HCT116 (cell line): ENCODE measurements at regions not wholly inside any gene's neighbourhood (a gene's known extent, or its start where the extent isn't known, plus 50 kb on each side); places are given as distances from the start of the nearest gene placed in this dataset.

ENCODE experiments used
- ATAC-seq: fragments of 200-7000 bp; cut with Tn5 transposase; 2 replicates; pipeline ENCODE4 v1.9.1; 2020; ENCODE audit warnings: mild to moderate bottlenecking, moderate library complexity
- BruUV-seq: library from RNA; stranded (reverse); fragments of 400-500 nt; replicated peaks from 2 replicates; lab custom pipeline; 2021; lab: Mats Ljungman, UMichigan
- CTCF ChIA-PET: fragments of 300-600 bp; sonication (Branson Sonifier 250); formaldehyde crosslinking; loops from one replicate; lab custom pipeline; 2021; ENCODE audit warnings: antibody characterized with exemption; lab: Charles Lee
- POLR2A ChIA-PET: fragments of 300-600, 350-600 bp; sonication (Branson Sonifier 250); formaldehyde crosslinking; loops from one replicate; lab custom pipeline; 2021; ENCODE audit warnings: antibody characterized with exemption; lab: Charles Lee
- RAD21 ChIA-PET, 2 experiments: fragments of 300-600 bp; sonication (Branson Sonifier 250); formaldehyde crosslinking; loops; one replicate each; lab custom pipeline; 2023; ENCODE audit warnings: low total read pairs in 2 of 2; ENCODE audit not compliant: uncharacterized antibody in 2 of 2, unreplicated experiment in 2 of 2, low non-redundant PET in 1 of 2; lab: Charles Lee
- DNase-seq: peaks from one replicate; pipeline ENCODE4 v3.0.0-alpha.2; 2010; ENCODE audit warnings: low read depth, low spot score
- H2AFZ ChIP-seq: fragments of 200-600 bp; shearing (Covaris generic), sonication (generic); 2 replicates; pipeline ENCODE4 v1.6.1; 2017; ENCODE audit warnings: low read depth, mixed run types, mixed read lengths, antibody characterized with exemption, low read length; ENCODE audit not compliant: poor library complexity, severe bottlenecking
- H3K27ac ChIP-seq: 2 replicates; pipeline ENCODE4 v1.5.1; 2012; ENCODE audit warnings: low read depth, low read length
- H3K27me3 ChIP-seq: fragments of 200-600 bp; sonication (generic); 2 replicates; pipeline ENCODE4 v1.6.1; 2016; ENCODE audit warnings: mixed run types, low read length, mixed read lengths; ENCODE audit not compliant: insufficient read depth
- H3K36me3 ChIP-seq, 2 experiments: fragments of 200-500 bp in 1 of 2; fragments of 200-600 bp in 1 of 2; sonication (Bioruptor generic) in 1 of 2; sonication (generic) in 1 of 2; 2 replicates each; pipeline versions ENCODE4 v1.5.1 to v1.6.1; 2014 to 2016; ENCODE audit warnings: low read length in 2 of 2, inconsistent platforms in 1 of 2, mixed read lengths in 1 of 2, mixed run types in 1 of 2; ENCODE audit not compliant: insufficient read depth in 2 of 2, control insufficient read depth in 1 of 2
- H3K4me1 ChIP-seq, 2 experiments: fragments of 200-600 bp in 1 of 2; sonication (generic) in 1 of 2; 2 replicates each; pipeline versions ENCODE4 v1.5.1 to v1.6.1; 2012 to 2017; ENCODE audit warnings: low read length in 2 of 2, inconsistent platforms in 1 of 2, mild to moderate bottlenecking in 1 of 2, mixed read lengths in 1 of 2, mixed run types in 1 of 2, moderate library complexity in 1 of 2; ENCODE audit not compliant: insufficient read depth in 2 of 2, control insufficient read depth in 1 of 2
- H3K4me2 ChIP-seq: fragments of 200-600 bp; sonication (generic); 2 replicates; pipeline ENCODE4 v1.6.1; 2017; ENCODE audit warnings: mixed run types, low read length, mixed read lengths
- H3K4me3 ChIP-seq, 2 experiments: fragments of 200-600 bp in 1 of 2; sonication (generic) in 1 of 2; replicated peaks in 1 of 2; 2 replicates each; pipeline ENCODE4 v1.5.1; 2011 to 2016; ENCODE audit warnings: low read length in 2 of 2, control low read depth in 1 of 2, low read depth in 1 of 2, mild to moderate bottlenecking in 1 of 2, mixed read lengths in 1 of 2, mixed run types in 1 of 2
- H3K79me2 ChIP-seq: fragments of 200-600 bp; sonication (generic); 2 replicates; pipeline ENCODE4 v1.6.1; 2017; ENCODE audit warnings: mild to moderate bottlenecking, mixed run types, low read length, moderate library complexity, mixed read lengths; ENCODE audit not compliant: insufficient read depth
- H3K9ac ChIP-seq: fragments of 200-600 bp; sonication (generic); 2 replicates; pipeline ENCODE4 v1.6.1; 2016; ENCODE audit warnings: low read length, mixed read lengths
- H3K9me2 ChIP-seq: fragments of 200-600 bp; sonication (generic), shearing (Covaris generic); 2 replicates; pipeline ENCODE4 v1.6.1; 2017; ENCODE audit warnings: mixed run types, mild to moderate bottlenecking, moderate library complexity; ENCODE audit not compliant: insufficient read depth
- H3K9me3 ChIP-seq, 2 experiments: fragments of 200-500 bp in 1 of 2; fragments of 200-600 bp in 1 of 2; sonication (Bioruptor generic) in 1 of 2; sonication (generic) in 1 of 2; 2 replicates each; pipeline ENCODE4 v1.6.1; 2014 to 2017; ENCODE audit warnings: low read length in 2 of 2, mixed read lengths in 2 of 2, inconsistent platforms in 1 of 2, low read depth in 1 of 2, mild to moderate bottlenecking in 1 of 2, mixed run types in 1 of 2, moderate library complexity in 1 of 2; ENCODE audit not compliant: control insufficient read depth in 1 of 2, insufficient read depth in 1 of 2
- H4K20me1 ChIP-seq: fragments of 200-600 bp; sonication (generic), shearing (Covaris generic); 2 replicates; pipeline ENCODE4 v1.6.1; 2017; ENCODE audit warnings: mixed run types, mild to moderate bottlenecking, moderate library complexity; ENCODE audit not compliant: insufficient read depth
- EGR1 ChIP-seq: IDR thresholded peaks from 2 replicates; pipeline ENCODE4 v1.6.1; 2012; ENCODE audit warnings: low read depth
- ELF1 ChIP-seq: IDR thresholded peaks from 2 replicates; pipeline ENCODE4 v1.6.1; 2012; ENCODE audit warnings: low read depth, borderline replicate concordance
- EZH2 ChIP-seq: fragments of 200-600 bp; sonication (generic); IDR thresholded peaks from 2 replicates; pipeline ENCODE4 v1.6.1; 2017; ENCODE audit warnings: antibody characterized with exemption, mixed run types
- EZH2phosphoT487 ChIP-seq: fragments of 200-600 bp; IDR thresholded peaks from 2 replicates; pipeline ENCODE4 v1.6.1; 2018; ENCODE audit warnings: antibody characterized with exemption, borderline replicate concordance
- JUND ChIP-seq: IDR thresholded peaks from 2 replicates; pipeline ENCODE4 v1.6.1; 2012
- MAX ChIP-seq: IDR thresholded peaks from 2 replicates; pipeline ENCODE4 v1.6.1; 2012
- POLR2A ChIP-seq: IDR thresholded peaks from 2 replicates; pipeline ENCODE4 v1.7.0; 2011; ENCODE audit warnings: borderline replicate concordance; ENCODE audit not compliant: insufficient read depth, insufficient read length; ENCODE audit errors: extremely low read depth
- POLR2AphosphoS5 ChIP-seq: IDR thresholded peaks from 2 replicates; pipeline ENCODE4 v1.6.1; 2011; ENCODE audit warnings: mild to moderate bottlenecking, low read depth, low read length, moderate library complexity
- RAD21 ChIP-seq: IDR thresholded peaks from 2 replicates; pipeline ENCODE4 v1.6.1; 2012; ENCODE audit warnings: low read depth, mild to moderate bottlenecking
- SIN3A ChIP-seq: IDR thresholded peaks from 2 replicates; pipeline ENCODE4 v1.6.1; 2012; ENCODE audit warnings: low read depth
- SP1 ChIP-seq: IDR thresholded peaks from 2 replicates; pipeline ENCODE4 v1.6.1; 2012; ENCODE audit warnings: low read depth
- TCF7L2 ChIP-seq: IDR thresholded peaks from 2 replicates; pipeline ENCODE4 v1.7.0; 2011; ENCODE audit warnings: borderline replicate concordance, inconsistent platforms; ENCODE audit not compliant: insufficient read depth, insufficient read length; ENCODE audit errors: extremely low read depth
- YY1 ChIP-seq: IDR thresholded peaks from 2 replicates; pipeline ENCODE4 v1.6.1; 2011; ENCODE audit warnings: low read length, low read depth, moderate library complexity, mild to moderate bottlenecking; ENCODE audit not compliant: insufficient replicate concordance; ENCODE audit errors: extremely low read depth
- ZFX ChIP-seq: fragments of 450-650 bp; IDR thresholded peaks from 2 replicates; pipeline ENCODE4 v1.6.1; 2017
- ZNF274 ChIP-seq: fragments of 200-500 bp; sonication (Bioruptor generic); IDR thresholded peaks from 2 replicates; pipeline ENCODE4 v1.6.1; 2014; ENCODE audit warnings: mild to moderate bottlenecking, low read depth, low read length, inconsistent platforms
- intact Hi-C: fragments of 100-400 bp; cut with micrococcal nuclease; formaldehyde crosslinking; loops from 2 replicates; pipeline ENCODE4 v1.10.0; 2022
- TF ChIP-seq, protein P1 (sequence below): IDR thresholded peaks from 2 replicates; pipeline ENCODE4 v1.6.1; 2012
- TF ChIP-seq, protein P2 (sequence below): IDR thresholded peaks from 2 replicates; pipeline ENCODE4 v1.6.1; 2011; ENCODE audit warnings: mild to moderate bottlenecking, low read length, moderate library complexity; ENCODE audit not compliant: insufficient replicate concordance; ENCODE audit errors: extremely low read depth

GRCh38 chr6:102553214-102553613 is 1159.7 kb downstream of the GRIK2 start:
- Histone ChIP-seq H3K36me3 (no peaks in the 10 kb centered on the region), H3K4me2 (no peak overlapping the region), H3K27me3 (no peaks in the 10 kb centered on the region), H3K27ac (no peak overlapping the region), H3K9me2 (no peaks in the 10 kb centered on the region), H3K4me1 (no peaks in the 10 kb centered on the region), H2AFZ (no peak overlapping the region), H3K79me2 (no peaks in the 10 kb centered on the region), H3K9ac (no peak overlapping the region), H3K9me3 (no peaks in the 10 kb centered on the region), H4K20me1 (no peaks in the 10 kb centered on the region), H3K4me3 (no peak overlapping the region)
- no peak for ATAC-seq
- intact Hi-C loops = no loop called here
- ChIA-PET CTCF (no interaction called here), RAD21 (no interaction called here), POLR2A (no interaction called here)
- DNase-seq = no peak
- BruUV-seq = no TSS peak
- TF ChIP-seq TCF7L2 (no peak), YY1 (no peak), POLR2A (no peak), ELF1 (no peak), MAX (no peak), EZH2phosphoT487 (no peak), ZFX (no peak), RAD21 (no peak), ZNF274 (no peak)
- TF ChIP-seq, protein P1, sequence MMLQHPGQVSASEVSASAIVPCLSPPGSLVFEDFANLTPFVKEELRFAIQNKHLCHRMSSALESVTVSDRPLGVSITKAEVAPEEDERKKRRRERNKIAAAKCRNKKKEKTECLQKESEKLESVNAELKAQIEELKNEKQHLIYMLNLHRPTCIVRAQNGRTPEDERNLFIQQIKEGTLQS = no peak

DNA sequence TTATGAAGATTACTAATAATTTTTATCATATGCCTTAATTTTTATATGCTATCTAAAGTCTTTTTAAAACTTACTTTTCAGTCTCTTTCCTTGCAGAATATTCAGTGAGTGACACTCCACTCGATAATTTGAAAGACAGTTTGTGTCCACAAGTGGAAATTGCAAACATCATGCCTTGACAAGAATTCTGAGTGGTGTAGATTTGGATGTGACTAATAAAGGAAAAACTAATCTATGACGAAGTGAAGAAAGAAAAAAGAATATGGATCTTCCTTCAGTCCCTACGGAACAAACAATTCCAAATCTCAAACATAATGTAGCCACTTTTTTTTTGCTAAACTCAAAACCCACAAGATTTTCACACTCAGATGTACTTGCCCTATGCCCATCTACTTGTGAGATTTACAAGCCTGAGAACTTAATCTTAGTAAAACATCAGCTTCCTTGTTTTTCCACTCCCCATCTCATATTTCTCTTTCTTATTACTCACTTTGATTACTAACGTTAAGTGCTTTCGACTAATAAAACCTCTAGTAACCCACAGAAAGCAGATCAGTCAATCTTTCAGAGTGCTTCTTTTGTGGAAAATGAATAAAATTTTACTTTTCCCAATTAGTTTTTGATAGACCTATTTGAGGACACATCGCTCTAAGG is 1155.8 kb downstream of the GRIK2 start:
- H3K9ac ChIP-seq = no peak overlapping the region
- no peaks in the 10 kb centered on the region for H4K20me1 ChIP-seq
- no peaks in the 10 kb centered on the region for H3K9me2 ChIP-seq
- H3K9me3 ChIP-seq = no peaks in the 10 kb centered on the region
- H3K27me3 ChIP-seq = no peaks in the 10 kb centered on the region
- no peaks in the 10 kb centered on the region for H3K36me3 ChIP-seq
- ChIA-PET CTCF (no interaction called here), POLR2A (no interaction called here), RAD21 (no interaction called here)
- BruUV-seq = no TSS peak
- no peak overlapping the region for H3K27ac ChIP-seq
- no peaks in the 10 kb centered on the region for H3K79me2 ChIP-seq
- ATAC-seq = no peak
- no peak overlapping the region for H3K4me2 ChIP-seq
- no peak for DNase-seq
- no peaks in the 10 kb centered on the region for H3K4me1 ChIP-seq
- H2AFZ ChIP-seq = no peak overlapping the region
- intact Hi-C loops = no loop called here
- no peak overlapping the region for H3K4me3 ChIP-seq
- TF ChIP-seq JUND = no peak
- TF ChIP-seq, protein P1 = no peak
- no peak for TF ChIP-seq RAD21
- TF ChIP-seq YY1 = no peak
- TF ChIP-seq POLR2AphosphoS5 = no peak
- TF ChIP-seq, protein P2, sequence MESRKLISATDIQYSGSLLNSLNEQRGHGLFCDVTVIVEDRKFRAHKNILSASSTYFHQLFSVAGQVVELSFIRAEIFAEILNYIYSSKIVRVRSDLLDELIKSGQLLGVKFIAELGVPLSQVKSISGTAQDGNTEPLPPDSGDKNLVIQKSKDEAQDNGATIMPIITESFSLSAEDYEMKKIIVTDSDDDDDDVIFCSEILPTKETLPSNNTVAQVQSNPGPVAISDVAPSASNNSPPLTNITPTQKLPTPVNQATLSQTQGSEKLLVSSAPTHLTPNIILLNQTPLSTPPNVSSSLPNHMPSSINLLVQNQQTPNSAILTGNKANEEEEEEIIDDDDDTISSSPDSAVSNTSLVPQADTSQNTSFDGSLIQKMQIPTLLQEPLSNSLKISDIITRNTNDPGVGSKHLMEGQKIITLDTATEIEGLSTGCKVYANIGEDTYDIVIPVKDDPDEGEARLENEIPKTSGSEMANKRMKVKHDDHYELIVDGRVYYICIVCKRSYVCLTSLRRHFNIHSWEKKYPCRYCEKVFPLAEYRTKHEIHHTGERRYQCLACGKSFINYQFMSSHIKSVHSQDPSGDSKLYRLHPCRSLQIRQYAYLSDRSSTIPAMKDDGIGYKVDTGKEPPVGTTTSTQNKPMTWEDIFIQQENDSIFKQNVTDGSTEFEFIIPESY = no peak
- TF ChIP-seq MAX = no peak
- no peak for TF ChIP-seq EGR1
- TF ChIP-seq EZH2 = no peak
- no peak for TF ChIP-seq SP1
- no peak for TF ChIP-seq EZH2phosphoT487
- TF ChIP-seq SIN3A = no peak
- TF ChIP-seq ELF1 = no peak
